HCT116 (cell line): ENCODE measurements at regions not wholly inside any gene's neighbourhood (a gene's known extent, or its start where the extent isn't known, plus 50 kb on each side); places are given as distances from the start of the nearest gene placed in this dataset.

Experiments used
- ELF1 ChIP-seq: IDR thresholded peaks from 2 replicates; pipeline ENCODE4 v1.6.1; 2012; ENCODE audit warnings: low read depth, borderline replicate concordance
- FOSL1 ChIP-seq: IDR thresholded peaks from 2 replicates; pipeline ENCODE4 v1.6.1; 2012; ENCODE audit warnings: low read depth
- POLR2AphosphoS5 ChIP-seq: IDR thresholded peaks from 2 replicates; pipeline ENCODE4 v1.6.1; 2011; ENCODE audit warnings: mild to moderate bottlenecking, low read depth, low read length, moderate library complexity
- TCF7L2 ChIP-seq: IDR thresholded peaks from 2 replicates; pipeline ENCODE4 v1.7.0; 2011; ENCODE audit warnings: borderline replicate concordance, inconsistent platforms; ENCODE audit not compliant: insufficient read depth, insufficient read length; ENCODE audit errors: extremely low read depth
- ZFX ChIP-seq: fragments of 450-650 bp; IDR thresholded peaks from 2 replicates; pipeline ENCODE4 v1.6.1; 2017
- TF ChIP-seq, protein P1 (sequence below): IDR thresholded peaks from 2 replicates; pipeline ENCODE4 v1.6.1; 2012; ENCODE audit warnings: low read depth
- TF ChIP-seq, protein P2 (sequence below), 3 experiments: fragments of 200-600 bp in 1 of 3; sonication (generic) in 1 of 3; IDR thresholded peaks in 2 of 3; conservative IDR thresholded peaks in 1 of 3; 2 replicates each; pipeline ENCODE4 v1.5.1; 2012 to 2017; ENCODE audit warnings: low read depth in 2 of 3, low read length in 2 of 3, antibody characterized with exemption in 1 of 3, borderline replicate concordance in 1 of 3, control low read depth in 1 of 3, mild to moderate bottlenecking in 1 of 3, mixed read lengths in 1 of 3, mixed run types in 1 of 3, moderate library complexity in 1 of 3; ENCODE audit not compliant: insufficient read depth in 1 of 3

DNA sequence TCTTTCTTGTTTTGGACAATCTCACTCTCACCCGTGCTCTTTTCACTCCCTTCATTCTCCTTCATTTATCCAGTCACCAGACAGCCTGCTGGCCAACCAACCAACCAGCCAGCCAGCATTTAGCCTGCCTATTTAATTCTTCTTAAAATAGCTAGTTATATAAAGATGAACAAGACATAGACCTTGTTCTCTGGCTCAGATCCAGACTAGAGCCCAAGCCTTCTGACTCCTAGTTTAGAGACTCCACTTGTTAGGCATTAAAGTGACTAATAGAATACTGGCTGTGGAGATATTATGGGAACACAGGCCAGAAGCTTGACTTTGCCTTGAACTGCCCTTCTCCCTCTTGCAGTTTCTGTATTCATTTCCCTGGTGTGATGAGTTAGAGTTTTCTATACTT lies 215.3 kb upstream of the THRB start:
- TF ChIP-seq FOSL1 = no peak
- TF ChIP-seq, protein P1, sequence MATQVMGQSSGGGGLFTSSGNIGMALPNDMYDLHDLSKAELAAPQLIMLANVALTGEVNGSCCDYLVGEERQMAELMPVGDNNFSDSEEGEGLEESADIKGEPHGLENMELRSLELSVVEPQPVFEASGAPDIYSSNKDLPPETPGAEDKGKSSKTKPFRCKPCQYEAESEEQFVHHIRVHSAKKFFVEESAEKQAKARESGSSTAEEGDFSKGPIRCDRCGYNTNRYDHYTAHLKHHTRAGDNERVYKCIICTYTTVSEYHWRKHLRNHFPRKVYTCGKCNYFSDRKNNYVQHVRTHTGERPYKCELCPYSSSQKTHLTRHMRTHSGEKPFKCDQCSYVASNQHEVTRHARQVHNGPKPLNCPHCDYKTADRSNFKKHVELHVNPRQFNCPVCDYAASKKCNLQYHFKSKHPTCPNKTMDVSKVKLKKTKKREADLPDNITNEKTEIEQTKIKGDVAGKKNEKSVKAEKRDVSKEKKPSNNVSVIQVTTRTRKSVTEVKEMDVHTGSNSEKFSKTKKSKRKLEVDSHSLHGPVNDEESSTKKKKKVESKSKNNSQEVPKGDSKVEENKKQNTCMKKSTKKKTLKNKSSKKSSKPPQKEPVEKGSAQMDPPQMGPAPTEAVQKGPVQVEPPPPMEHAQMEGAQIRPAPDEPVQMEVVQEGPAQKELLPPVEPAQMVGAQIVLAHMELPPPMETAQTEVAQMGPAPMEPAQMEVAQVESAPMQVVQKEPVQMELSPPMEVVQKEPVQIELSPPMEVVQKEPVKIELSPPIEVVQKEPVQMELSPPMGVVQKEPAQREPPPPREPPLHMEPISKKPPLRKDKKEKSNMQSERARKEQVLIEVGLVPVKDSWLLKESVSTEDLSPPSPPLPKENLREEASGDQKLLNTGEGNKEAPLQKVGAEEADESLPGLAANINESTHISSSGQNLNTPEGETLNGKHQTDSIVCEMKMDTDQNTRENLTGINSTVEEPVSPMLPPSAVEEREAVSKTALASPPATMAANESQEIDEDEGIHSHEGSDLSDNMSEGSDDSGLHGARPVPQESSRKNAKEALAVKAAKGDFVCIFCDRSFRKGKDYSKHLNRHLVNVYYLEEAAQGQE = no peak
- TF ChIP-seq, protein P2, sequence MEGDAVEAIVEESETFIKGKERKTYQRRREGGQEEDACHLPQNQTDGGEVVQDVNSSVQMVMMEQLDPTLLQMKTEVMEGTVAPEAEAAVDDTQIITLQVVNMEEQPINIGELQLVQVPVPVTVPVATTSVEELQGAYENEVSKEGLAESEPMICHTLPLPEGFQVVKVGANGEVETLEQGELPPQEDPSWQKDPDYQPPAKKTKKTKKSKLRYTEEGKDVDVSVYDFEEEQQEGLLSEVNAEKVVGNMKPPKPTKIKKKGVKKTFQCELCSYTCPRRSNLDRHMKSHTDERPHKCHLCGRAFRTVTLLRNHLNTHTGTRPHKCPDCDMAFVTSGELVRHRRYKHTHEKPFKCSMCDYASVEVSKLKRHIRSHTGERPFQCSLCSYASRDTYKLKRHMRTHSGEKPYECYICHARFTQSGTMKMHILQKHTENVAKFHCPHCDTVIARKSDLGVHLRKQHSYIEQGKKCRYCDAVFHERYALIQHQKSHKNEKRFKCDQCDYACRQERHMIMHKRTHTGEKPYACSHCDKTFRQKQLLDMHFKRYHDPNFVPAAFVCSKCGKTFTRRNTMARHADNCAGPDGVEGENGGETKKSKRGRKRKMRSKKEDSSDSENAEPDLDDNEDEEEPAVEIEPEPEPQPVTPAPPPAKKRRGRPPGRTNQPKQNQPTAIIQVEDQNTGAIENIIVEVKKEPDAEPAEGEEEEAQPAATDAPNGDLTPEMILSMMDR (IDR thresholded peaks at IDR 0.05 in 2 of 3, conservative IDR thresholded peaks at IDR 0.05 in 1 of 3; ENCODE audit: borderline replicate concordance in 1 of 3, insufficient read depth in 1 of 3, low read depth in 2 of 3, low read length in 2 of 3) = no peak
- TF ChIP-seq POLR2AphosphoS5 = no peak
- no peak for TF ChIP-seq ELF1
- no peak for TF ChIP-seq ZFX
- TF ChIP-seq TCF7L2 = no peak
